HG02642 (cell line): ENCODE measurements at regions not wholly inside any gene's neighbourhood (a gene's known extent, or its start where the extent isn't known, plus 50 kb on each side); places are given as distances from the start of the nearest gene placed in this dataset.

Experiments
- ATAC-seq: cut with Tn5 transposase; IDR thresholded peaks from one replicate; pipeline ENCODE4 v1.9.1; 2021; ENCODE audit warnings: mild to moderate bottlenecking; ENCODE audit not compliant: unreplicated experiment, poor library complexity

DNA sequence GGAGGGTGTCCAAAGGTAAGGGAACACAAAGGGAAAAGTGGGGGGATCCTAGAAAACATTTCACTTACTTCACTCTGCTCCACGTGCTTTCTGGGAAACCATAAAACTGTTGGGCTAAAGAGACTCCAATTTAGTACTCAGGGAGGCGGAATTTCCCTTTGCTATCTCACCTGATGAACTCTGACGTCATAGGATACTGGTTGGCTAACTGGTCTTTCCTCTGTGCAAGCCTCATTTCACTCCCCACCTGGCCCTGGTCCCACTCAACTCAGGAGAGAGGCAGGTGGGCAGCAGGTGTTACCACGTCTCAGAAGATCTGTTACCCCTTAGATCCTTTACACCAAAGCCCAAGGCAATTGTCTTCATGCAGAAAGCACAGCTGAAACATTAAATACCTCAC, 51.8 kb upstream of the PMAIP1 start:
- ATAC-seq: peak; percentile 29

DNA sequence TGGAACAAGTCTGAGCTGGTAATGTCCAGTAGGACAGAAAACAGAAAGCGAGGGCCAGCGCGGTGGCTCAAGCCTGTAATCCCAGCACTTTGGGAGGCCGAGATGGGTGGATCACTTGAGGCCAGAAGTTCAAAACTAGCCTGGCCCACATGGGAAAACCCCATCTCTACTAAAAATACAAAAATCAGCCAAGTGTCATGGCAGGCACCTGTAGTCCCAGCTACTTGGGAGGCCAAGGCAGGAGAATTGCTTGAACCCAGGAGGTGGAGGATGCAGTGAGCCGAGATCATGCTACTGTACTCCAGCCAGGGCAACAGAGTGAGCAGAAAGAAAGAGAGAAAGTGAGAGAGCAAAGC, 52.3 kb upstream of the PMAIP1 start:
- peak; percentile 31 for ATAC-seq

DNA sequence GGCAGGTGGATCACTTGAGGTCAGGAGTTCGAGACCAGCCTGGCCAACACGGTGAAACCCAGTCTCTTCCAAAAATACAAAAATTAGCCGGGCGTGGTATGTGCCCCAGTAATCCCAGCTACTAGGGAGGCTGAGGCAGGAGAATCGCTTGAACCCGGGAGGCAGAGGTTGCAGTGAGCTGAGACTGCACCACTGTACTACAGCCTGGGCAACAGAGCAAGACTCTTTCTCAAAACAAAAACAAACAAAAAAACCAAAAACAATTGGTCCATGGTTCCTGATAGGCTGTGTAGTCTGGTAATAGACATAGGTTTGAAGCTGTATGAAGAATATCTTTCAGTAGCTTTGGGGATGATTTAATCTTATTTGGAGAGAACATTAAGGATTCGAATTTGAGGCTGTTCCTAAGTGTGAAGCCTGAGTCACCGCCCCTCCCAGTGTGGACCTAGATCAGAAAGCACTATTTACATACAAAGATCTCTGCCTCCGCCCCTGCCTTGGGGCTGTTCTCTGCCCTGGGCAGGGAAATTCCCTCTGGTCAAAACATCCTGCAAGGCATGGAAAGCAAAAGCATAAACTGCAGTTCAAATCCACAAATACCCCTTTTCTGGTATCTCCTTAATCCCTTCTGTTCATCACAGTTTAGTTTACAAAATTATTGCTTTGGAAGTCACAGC, 52.8 kb upstream of the PMAIP1 start:
- peak; percentile 96 for ATAC-seq

DNA sequence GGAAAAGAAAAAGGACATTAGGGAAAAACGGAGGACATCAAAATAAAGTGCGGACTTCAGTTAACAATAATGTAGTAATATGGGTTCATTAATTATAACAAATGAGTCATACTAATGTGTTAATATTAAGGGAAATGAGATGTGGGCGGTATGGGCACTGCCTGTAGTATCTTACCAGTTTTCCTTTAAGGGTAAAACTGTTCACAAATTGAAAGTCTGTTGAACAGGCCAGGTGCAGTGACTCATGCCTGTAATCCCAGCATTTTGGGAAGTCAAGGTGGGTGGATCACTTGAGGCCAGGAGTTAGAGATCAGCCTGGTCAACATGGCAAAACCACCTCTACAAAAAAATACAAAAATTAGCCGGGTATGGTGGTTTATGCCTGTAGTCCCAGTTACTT, 56.8 kb upstream of the PMAIP1 start:
- ATAC-seq: no peak

DNA sequence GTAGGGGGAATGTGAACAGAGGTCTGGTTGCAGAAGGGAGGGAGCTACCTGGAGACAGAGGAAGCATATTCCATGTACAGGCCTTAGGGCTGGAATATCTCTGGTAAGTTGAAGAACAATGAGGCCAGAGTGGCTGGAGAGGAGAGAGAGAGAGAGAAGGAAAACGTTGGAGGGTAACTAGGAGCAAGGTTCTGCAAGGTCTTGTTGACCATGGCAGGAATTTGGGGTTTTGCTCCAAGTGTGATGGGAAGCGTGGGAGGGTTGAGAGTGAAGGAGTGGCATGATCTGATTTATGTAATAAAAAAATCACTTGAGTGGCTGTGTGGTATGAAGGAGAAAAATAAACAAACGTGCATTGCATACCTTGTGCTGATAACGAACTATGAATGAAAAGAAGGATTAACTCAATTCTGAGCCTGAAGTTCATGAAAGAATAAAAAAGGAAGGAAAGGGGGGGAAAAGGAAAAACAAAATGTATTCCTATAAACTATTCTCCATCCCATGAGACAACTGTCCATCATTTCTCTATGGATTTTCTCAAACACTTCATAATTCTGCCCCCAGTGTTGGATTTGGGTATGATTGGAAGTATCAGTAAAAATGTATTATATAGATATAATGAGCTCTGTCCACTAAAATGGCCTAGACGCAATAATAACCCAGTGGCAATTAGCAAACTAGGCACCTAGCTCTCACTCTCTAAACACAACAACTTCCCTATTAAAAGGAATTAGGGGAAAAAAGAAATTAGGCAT, 59.7 kb upstream of the PMAIP1 start:
- no peak for ATAC-seq

DNA sequence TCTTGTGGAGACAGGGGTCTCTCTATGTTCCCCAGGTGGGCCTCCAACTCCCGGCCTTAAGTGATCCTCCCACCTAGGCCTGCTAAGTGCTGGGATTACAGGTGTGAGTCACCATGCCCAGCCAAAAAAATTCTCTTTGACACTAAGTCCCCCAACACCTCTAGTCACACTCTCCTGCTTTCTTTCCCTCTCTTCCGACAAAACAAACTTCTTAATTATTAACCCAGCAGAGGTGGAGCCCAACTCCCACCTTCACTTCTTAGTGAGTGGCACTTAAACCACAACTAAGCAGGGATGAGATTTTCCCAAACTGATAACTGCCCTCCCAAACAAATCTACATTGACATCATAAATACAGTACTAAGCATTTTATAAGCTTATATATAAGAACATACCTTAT, 60.5 kb upstream of the PMAIP1 start:
- no peak for ATAC-seq

DNA sequence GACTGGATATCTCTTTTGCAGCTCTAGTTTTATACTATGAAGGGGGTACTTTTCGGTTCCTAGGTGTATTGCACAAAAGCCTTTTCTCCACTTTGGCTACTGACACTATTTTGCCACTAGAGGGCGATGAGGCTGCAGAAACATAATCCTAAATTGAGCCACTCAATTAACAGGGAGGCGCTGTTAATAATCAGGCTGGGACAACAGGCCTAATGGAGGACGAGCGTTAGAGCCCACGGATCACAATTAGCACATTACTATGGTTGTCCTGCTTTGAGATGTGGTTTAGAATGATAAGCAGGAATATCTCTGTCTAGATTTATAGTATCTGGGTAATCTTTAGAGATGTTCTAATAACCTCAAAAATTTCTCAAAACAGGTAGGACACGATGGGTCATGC, 62.2 kb upstream of the PMAIP1 start:
- peak; percentile 52 for ATAC-seq

DNA sequence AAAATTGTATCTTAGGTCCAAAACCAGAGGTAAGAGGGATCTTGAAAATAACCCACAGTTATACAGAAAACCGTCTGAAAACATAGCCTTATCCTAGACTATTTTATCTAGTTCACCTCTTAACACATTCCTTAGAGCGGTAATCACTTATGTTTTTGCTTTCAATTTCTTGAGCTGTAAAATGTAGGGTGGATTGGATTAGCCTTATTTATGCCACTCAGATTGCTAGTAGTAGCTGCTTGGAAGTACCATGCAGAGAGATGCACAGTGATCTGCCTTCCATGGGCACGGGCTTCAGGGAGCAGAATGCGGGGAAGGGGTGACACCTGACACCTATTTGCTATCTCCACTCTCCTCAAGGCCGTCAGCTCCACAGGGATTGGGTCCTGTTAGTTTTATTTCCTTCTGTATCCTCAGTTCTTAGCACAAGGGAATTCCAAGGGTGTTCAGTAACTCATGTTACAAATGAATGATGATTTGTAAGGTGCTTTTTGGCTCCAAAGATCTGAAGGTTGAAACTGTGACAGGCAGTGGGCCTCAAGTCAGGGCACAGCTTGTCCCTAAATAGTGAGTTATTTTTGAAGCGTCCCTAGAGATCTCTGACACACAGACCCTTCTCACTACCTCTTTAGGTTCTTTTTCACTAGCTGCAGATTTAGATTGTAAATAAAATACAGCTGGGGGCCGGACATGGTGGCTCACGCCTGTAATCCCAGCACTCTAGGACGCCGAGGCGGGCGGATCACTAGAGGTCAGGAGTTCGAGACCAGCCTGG, 64.0 kb upstream of the PMAIP1 start:
- peak; percentile 31 for ATAC-seq

DNA sequence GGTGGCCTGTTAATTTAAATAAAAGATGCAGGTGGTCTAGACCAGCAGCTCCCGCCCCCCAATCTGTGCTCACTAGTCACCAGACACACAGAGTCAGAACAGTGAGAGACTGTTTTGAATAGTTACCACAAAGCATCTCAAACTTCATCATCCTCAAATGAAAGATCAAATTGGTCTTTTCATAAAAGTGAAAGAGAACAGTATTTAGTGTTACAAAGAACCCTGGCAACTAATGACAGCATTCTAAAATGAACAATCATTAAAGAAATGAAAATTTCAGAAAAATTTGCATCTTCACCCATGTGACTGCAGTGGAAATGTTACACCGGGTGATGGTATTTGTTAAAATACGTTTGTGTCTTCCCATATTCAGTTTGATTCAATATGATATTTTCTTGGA, 65.5 kb upstream of the PMAIP1 start:
- peak; percentile 44 for ATAC-seq

DNA sequence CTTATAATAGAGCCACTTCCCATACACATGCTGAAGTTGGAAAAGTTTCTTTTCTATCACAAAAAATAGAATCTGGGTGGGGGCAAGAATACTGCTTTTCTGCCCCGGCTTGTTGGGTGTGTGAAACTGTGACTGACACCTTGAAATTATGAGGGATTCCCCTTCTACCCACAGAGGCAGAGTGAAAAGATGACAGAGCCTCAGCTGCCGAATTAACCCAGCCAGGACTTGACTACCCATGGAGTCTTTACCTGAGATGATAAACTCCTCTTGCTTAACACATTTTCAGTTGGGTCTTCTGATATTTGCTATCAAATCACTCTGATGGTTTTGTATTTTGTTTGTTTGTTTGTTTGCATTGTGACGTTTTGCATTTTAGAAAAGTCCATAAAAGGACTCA, 66.0 kb upstream of the PMAIP1 start:
- ATAC-seq: peak; percentile 80

DNA sequence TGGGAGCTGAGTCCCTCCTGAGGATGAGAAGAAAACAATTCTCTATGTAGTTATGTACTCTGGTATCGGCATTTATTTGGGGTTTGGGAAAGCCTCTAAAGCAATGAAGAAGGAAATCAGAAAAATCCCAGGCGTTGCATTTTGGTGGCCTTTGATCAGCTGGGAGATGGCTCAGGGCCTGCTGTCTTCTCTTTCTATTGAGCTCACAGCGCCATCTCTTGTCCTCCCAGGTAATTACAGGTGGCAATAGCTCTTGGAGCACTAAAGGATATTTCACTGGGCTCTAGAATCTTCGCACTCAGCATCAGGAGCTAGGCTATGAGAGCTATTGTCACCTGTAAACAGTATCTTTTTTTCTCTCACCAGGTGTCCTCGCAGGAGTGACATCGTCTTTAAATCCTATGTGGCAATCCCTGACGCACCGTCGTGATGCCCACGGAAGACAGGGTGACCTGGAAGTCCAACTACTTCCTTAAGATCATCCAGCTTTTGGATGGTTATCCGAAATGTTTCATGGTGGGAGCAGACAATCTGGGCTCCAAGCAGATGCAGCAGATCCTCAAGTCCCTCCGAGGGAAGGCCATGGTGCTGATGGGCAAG, 76.1 kb upstream of the PMAIP1 start:
- peak; percentile 69 for ATAC-seq

DNA sequence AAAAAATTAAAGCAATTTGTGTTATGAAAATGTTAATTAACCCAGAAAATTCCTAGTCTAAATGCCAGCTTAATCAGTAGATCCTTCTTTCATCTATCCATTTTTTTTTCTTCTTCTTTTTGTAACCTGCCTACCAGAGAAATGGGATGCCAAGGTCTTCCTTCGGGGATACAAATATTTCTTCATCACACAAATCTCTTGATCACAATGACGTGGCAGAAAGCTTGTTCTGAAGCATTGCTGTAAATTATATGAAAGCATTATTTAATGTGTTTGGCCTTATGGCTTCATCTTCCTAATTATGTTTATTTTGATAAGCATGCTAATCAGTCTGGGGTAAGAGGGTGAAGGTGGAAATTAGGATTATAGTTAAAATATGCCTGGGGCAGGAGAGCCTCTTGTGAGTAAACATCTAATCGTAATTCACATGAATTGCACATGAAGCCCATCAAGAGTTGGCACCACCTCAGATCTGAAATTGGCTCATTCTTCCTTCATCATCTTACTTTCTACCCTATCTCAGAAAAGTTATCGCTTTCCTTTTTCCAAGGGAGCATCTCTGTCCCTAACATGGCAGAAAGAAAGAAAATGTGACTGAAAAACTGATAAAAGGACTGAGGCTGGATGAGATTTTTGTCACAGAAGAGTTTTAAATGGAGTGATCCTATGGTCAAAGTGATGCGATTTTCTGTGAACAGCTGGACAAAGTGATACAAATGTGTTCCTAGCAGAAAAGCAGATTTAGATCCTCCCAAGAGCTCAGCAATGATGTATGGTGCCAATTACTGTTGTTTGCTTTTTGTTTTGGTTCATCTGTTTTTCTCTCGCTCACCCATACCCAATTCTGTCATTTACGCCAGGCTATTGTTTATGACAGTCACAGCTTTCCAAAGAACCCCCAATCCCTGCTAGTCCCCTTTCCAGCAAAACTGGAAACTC, 76.9 kb upstream of the PMAIP1 start:
- no peak for ATAC-seq

DNA sequence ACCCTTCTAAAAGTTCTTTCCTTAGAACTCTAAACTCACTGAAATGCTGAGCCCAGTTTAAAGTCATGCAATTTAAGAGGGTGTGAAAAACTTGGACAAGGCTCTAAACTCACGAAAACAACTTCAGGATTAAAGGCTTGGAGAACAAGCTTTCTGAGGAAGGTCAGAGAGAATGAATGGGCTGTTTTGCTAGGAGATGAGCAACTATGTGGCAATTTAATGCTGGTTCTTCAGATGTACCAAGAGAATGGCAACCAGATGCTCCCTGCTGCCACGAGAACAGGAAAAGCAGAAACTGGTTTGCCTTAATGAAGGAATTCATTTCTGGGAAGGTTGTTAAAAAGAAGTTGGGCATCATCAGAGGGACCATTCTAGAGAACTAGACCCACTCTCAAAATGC, 77.8 kb upstream of the PMAIP1 start:
- ATAC-seq: no peak

DNA sequence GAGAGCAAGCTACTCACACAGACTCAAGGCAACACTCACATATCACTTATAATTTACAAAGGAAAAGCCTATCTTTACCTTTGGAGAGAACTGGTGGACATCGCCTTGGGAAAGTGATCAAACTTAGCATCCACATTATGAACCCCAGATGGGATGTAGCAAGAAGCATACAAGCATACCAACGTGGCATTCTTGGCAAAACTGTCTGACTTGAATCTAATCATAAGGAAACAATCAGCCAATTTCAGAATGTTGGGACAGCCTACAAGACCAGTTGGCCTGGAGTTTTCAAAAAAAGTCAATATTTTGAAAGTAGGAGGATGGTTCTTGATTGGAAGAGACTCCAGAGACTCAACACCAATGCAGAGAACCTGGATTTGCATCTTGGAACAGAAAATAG, 79.1 kb upstream of the PMAIP1 start:
- ATAC-seq: no peak

DNA sequence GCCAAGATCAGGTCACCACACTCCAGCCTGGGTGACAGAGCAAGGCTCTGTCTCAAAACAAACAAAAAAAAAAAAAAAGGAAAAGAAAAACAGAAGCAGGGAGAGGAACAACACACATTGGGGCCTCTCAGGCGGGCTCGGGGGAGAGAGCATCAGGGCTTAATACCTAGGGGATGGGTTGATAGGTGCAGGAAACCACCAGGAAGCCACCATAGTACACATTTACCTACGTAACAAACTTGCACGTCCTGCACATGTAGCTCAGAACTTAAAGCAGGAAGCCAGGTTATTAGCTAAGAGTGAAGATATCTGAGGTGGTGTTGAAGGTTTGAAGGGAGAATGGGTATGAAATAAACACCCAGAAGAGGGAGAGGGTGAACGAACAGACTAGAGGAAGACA, 81.0 kb upstream of the PMAIP1 start:
- no peak for ATAC-seq

DNA sequence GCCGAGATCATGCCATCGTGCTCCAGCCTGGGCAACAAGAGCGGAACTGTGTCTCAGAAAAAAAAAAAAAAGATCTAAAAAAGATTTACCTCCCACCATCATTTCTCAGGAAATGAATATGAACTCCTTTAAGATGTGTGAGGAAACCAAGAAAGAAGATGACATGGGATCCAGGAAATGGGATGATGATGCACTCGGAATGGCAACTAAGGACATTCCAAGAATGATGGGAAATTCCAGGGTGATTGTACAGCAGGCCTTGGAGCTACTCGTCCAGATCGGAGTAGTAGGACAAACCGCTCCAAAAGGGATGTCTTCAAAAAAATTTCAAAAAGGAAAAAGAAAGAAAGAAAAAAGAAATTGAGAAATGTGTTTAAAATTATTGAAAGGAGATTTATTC, 84.9 kb upstream of the PMAIP1 start:
- no peak for ATAC-seq

DNA sequence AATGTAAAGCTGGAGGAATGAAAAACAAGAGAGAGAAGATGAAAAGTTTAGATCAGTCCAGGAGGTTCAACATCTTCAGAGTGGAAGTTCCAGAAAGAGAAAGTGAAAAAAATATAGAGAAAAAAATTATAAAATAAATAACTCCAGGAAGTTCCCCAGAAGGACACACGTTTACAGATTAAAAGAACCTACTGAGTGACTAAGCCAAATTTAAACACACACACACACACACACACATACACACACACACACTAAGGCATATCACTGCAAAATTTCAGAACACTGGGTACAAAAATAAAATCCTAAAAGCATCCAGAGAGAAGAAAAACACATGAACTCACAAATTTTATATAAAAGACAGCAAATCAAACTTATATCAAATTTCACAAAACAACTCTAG, 85.9 kb upstream of the PMAIP1 start:
- no peak for ATAC-seq

DNA sequence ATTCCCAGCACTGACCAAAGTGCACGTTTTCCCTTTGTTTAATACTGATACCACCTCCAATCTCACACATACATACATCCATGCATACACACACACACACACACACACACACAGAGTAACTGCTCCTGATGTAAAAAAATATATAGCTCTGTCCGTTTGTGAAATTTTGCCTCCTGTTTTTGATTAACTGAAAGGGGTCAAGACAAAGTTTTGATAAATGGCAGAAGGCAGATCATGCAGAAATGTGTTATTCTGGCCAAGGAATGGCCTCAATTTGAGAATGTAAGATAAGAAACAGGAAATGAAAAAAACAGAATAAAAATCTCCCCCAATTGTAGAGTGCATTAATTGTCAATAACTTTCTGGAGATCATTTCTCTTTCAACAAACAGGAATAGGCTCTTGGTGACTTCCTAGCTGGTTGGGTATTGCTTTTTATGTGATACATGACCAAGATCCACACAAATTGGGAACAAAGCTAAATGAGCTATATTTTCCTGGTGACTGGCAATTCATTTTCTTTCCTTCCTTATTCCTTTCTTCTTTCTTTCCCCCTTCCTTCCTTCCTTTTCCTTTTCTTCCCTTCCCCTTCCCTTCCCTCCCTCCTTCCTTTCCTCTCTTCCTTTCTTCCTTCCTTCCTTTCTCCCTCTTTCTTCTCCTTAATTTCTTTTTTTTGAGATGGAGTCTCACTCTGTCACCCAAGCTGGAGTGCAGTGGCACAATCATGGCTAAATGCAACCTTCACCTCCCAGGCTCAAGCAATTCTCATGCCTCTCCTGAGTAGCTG, 88.9 kb upstream of the PMAIP1 start:
- no peak for ATAC-seq

DNA sequence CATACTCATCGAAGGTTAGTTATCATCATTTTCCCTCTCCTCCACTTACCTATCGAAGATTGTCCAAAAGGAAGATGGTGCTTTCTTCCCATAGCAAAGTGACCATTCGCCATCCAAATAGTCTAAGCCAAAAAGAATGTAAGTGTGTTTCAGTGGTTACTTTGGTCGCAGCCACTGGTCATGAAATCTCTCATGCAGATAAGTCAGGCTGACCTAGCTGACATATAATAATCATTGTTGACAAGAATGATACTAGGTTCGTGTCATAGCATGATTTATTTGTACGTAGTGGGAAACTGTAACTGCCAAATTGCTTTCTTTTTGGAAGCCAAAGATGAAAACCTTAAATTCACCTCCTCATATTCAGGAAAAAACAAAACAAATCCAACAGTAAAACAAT, 89.6 kb upstream of the PMAIP1 start:
- no peak for ATAC-seq
